H1 (cell line): ENCODE measurements at regions not wholly inside any gene's neighbourhood (a gene's known extent, or its start where the extent isn't known, plus 50 kb on each side); places are given as distances from the start of the nearest gene placed in this dataset.
"Not testable (repeated sequence)": the region's sequence is repeated elsewhere in the genome, so short reads cannot be mapped to it uniquely, and the experiment has no call there.

Experiments
- CTCF ChIA-PET: fragments of 300-600 bp; sonication (Branson Sonifier 250); formaldehyde crosslinking; loops from one replicate; lab custom pipeline; 2021; ENCODE audit not compliant: partially characterized antibody; lab: Charles Lee
- POLR2A ChIA-PET: fragments of 300-600 bp; sonication (Branson Sonifier 250); formaldehyde crosslinking; loops from one replicate; lab custom pipeline; 2021; ENCODE audit warnings: inconsistent platforms; ENCODE audit not compliant: partially characterized antibody; lab: Charles Lee
- DNase-seq, 2 experiments: peaks; one replicate each; pipeline versions ENCODE4 v3.0.0 to v3.0.0-alpha.2; 2010 to 2022; ENCODE audit warnings: low spot score in 2 of 2, low read depth in 1 of 2, mixed read lengths in 1 of 2
- FAIRE-seq: peaks from 2 replicates; lab custom pipeline; 2011; peaks lifted over from hg19 to GRCh38; lab: Jason Lieb, UNC
- H2AFZ ChIP-seq: 2 replicates; pipeline ENCODE4 v1.8.1; 2012; ENCODE audit warnings: low read length, inconsistent platforms
- H2AK5ac ChIP-seq: 2 replicates; pipeline ENCODE4 v1.6.1; 2013; ENCODE audit warnings: low read depth, low read length
- H2BK120ac ChIP-seq: replicated peaks from 2 replicates; pipeline ENCODE3; 2013; ENCODE audit warnings: low read depth, low read length, inconsistent platforms
- H2BK12ac ChIP-seq: 2 replicates; pipeline ENCODE4 v1.6.1; 2013; ENCODE audit warnings: low read depth, low read length
- H2BK15ac ChIP-seq: 2 replicates; pipeline ENCODE4 v1.6.1; 2013; ENCODE audit warnings: low read length
- H2BK20ac ChIP-seq: 2 replicates; pipeline ENCODE4 v1.6.1; 2013; ENCODE audit warnings: low read length
- H2BK5ac ChIP-seq: 2 replicates; pipeline ENCODE4 v1.6.1; 2013; ENCODE audit warnings: low read depth, low read length
- H3K14ac ChIP-seq: 2 replicates; pipeline ENCODE4 v1.6.1; 2013; ENCODE audit warnings: inconsistent platforms; ENCODE audit not compliant: insufficient read length
- H3K18ac ChIP-seq: 2 replicates; pipeline ENCODE4 v1.6.1; 2013; ENCODE audit warnings: low read length; ENCODE audit errors: extremely low read depth
- H3K23ac ChIP-seq: 2 replicates; pipeline ENCODE4 v1.6.1; 2013; ENCODE audit warnings: inconsistent platforms; ENCODE audit not compliant: insufficient read length
- H3K23me2 ChIP-seq: 2 replicates; pipeline ENCODE4 v1.6.1; 2013; ENCODE audit warnings: low read depth, low read length
- H3K27ac ChIP-seq: 2 replicates; pipeline ENCODE4 v1.6.1; 2011; ENCODE audit warnings: low read depth, low read length, inconsistent platforms
- H3K27me3 ChIP-seq, 4 experiments: replicated peaks in 1 of 4; 1 replicate in 1 of 4; 2 replicates in 3 of 4; pipeline versions ENCODE4 v1.6.1 to v1.8.1; 2011 to 2013; ENCODE audit warnings: low read length in 3 of 4, mild to moderate bottlenecking in 3 of 4, inconsistent platforms in 2 of 4, mixed read lengths in 2 of 4, moderate library complexity in 1 of 4; ENCODE audit not compliant: control insufficient read depth in 3 of 4, insufficient read depth in 3 of 4; ENCODE audit errors: extremely low read depth in 1 of 4
- H3K36me3 ChIP-seq, 4 experiments: 2 replicates each; pipeline versions ENCODE4 v1.6.1 to v1.8.1; 2011 to 2013; ENCODE audit warnings: mild to moderate bottlenecking in 4 of 4, low read length in 3 of 4, moderate library complexity in 2 of 4, control low read depth in 1 of 4, inconsistent platforms in 1 of 4; ENCODE audit not compliant: insufficient read depth in 4 of 4, control insufficient read depth in 2 of 4
- H3K4ac ChIP-seq: replicated peaks from 2 replicates; pipeline ENCODE3; 2013; ENCODE audit warnings: low read length, low read depth, mixed read lengths, inconsistent platforms; ENCODE audit not compliant: insufficient read length
- H3K4me1 ChIP-seq, 4 experiments: replicated peaks in 1 of 4; 1 replicate in 1 of 4; 2 replicates in 3 of 4; pipeline versions ENCODE4 v1.6.1 to v1.8.1; 2011 to 2013; ENCODE audit warnings: low read length in 3 of 4, inconsistent platforms in 2 of 4, mixed read lengths in 1 of 4; ENCODE audit not compliant: insufficient read depth in 4 of 4, control insufficient read depth in 3 of 4
- H3K4me2 ChIP-seq, 2 experiments: 2 replicates each; pipeline versions ENCODE4 v1.6.1 to v1.8.1; 2011 to 2013; ENCODE audit warnings: low read depth in 2 of 2, low read length in 2 of 2, control low read depth in 1 of 2, inconsistent platforms in 1 of 2, mild to moderate bottlenecking in 1 of 2; ENCODE audit not compliant: insufficient read depth in 1 of 2
- H3K4me3 ChIP-seq, 4 experiments: fragments of 200-600, 300-600 bp in 1 of 4; sonication (generic), shearing (Covaris generic), sonication (Bioruptor Twin) in 1 of 4; 2 replicates each; pipeline versions ENCODE4 v1.5.1 to v1.8.1; 2011 to 2016; ENCODE audit warnings: low read length in 4 of 4, low read depth in 3 of 4, control low read depth in 2 of 4, inconsistent platforms in 2 of 4, mild to moderate bottlenecking in 2 of 4, mixed read lengths in 1 of 4, moderate library complexity in 1 of 4; ENCODE audit not compliant: insufficient read depth in 2 of 4; ENCODE audit errors: extremely low read depth in 1 of 4
- H3K56ac ChIP-seq: replicated peaks from 2 replicates; pipeline ENCODE3; 2013; ENCODE audit warnings: low read depth, mild to moderate bottlenecking, mixed read lengths, low read length, inconsistent platforms; ENCODE audit not compliant: insufficient read length
- H3K79me1 ChIP-seq: 2 replicates; pipeline ENCODE4 v1.6.1; 2013; ENCODE audit warnings: low read depth, low read length, control low read depth
- H3K79me2 ChIP-seq, 2 experiments: 2 replicates each; pipeline versions ENCODE4 v1.6.1 to v1.8.1; 2012 to 2013; ENCODE audit warnings: low read length in 2 of 2, mild to moderate bottlenecking in 2 of 2, inconsistent platforms in 1 of 2; ENCODE audit not compliant: insufficient read depth in 2 of 2, control insufficient read depth in 1 of 2
- H3K9ac ChIP-seq, 4 experiments: replicated peaks in 1 of 4; 1 replicate in 1 of 4; 2 replicates in 3 of 4; pipeline versions ENCODE4 v1.6.1 to v1.8.1; 2011 to 2013; ENCODE audit warnings: low read depth in 3 of 4, low read length in 3 of 4, control low read depth in 2 of 4, mild to moderate bottlenecking in 2 of 4, moderate library complexity in 2 of 4, inconsistent platforms in 1 of 4; ENCODE audit errors: extremely low read depth in 1 of 4
- H3K9me3 ChIP-seq, 2 experiments: 2 replicates each; pipeline versions ENCODE4 v1.6.1 to v1.8.1; 2012 to 2013; ENCODE audit warnings: mild to moderate bottlenecking in 2 of 2, moderate library complexity in 2 of 2, control low read depth in 1 of 2, inconsistent platforms in 1 of 2, low read depth in 1 of 2, low read length in 1 of 2, mixed read lengths in 1 of 2; ENCODE audit not compliant: insufficient read depth in 2 of 2
- H4K20me1 ChIP-seq, 2 experiments: replicated peaks in 1 of 2; 2 replicates each; pipeline versions ENCODE3 to v1.8.1; 2011 to 2013; ENCODE audit warnings: inconsistent platforms in 2 of 2, low read length in 2 of 2, mild to moderate bottlenecking in 1 of 2; ENCODE audit not compliant: insufficient read depth in 2 of 2, control insufficient read depth in 1 of 2
- H4K5ac ChIP-seq: 2 replicates; pipeline ENCODE4 v1.6.1; 2013; ENCODE audit warnings: low read length, low read depth, mixed read lengths, inconsistent platforms; ENCODE audit not compliant: insufficient read length
- H4K8ac ChIP-seq: 2 replicates; pipeline ENCODE4 v1.8.0; 2013; ENCODE audit warnings: mild to moderate bottlenecking, moderate library complexity, low read length, inconsistent platforms; ENCODE audit not compliant: insufficient read depth; ENCODE audit errors: extremely low read depth
- H4K91ac ChIP-seq: replicated peaks from 2 replicates; pipeline ENCODE3; 2013; ENCODE audit warnings: low read length, mixed read lengths, inconsistent platforms; ENCODE audit not compliant: insufficient read length
- WGBS, 2 experiments: shearing (Covaris generic) in 1 of 2; methylation state at CpG; one replicate each; pipeline versions ENCODE4 v1.1.6 to v1.1.7; 2013 to 2015; ENCODE audit warnings: low lambda C conversion rate in 2 of 2, mixed read lengths in 2 of 2, inconsistent platforms in 1 of 2, low coverage in 1 of 2, missing lambda C conversion rate in 1 of 2; ENCODE audit not compliant: insufficient replicate concordance in 2 of 2, insufficient coverage in 1 of 2, insufficient read length in 1 of 2; ENCODE audit errors: extremely low coverage in 1 of 2, missing lambda C conversion rate in 1 of 2; 5-methylcytosine and 5-hydroxymethylcytosine counted together

GRCh38 chr15:85292583-85292982 lies 87.8 kb upstream of the AKAP13 start:
- H3K9me3 ChIP-seq, H3K27me3 ChIP-seq, H3K4me1 ChIP-seq, H2BK15ac ChIP-seq, H3K14ac ChIP-seq, H4K5ac ChIP-seq, POLR2A ChIA-PET, H3K23ac ChIP-seq, H3K36me3 ChIP-seq, H2BK5ac ChIP-seq, H2AFZ ChIP-seq, H3K4ac ChIP-seq, H2BK20ac ChIP-seq, H3K23me2 ChIP-seq, H4K8ac ChIP-seq, H2BK120ac ChIP-seq, H2BK12ac ChIP-seq, DNase-seq, H3K27ac ChIP-seq, H4K20me1 ChIP-seq, H3K4me3 ChIP-seq, H3K79me2 ChIP-seq, H2AK5ac ChIP-seq, H3K9ac ChIP-seq, H3K18ac ChIP-seq, H3K79me1 ChIP-seq, H3K56ac ChIP-seq, H3K4me2 ChIP-seq, H4K91ac ChIP-seq, FAIRE-seq: not testable (repeated sequence)
- CTCF ChIA-PET, result interaction anchor here (0.6 to 1.3 kb wide), 2 partner anchors 38 to 134 kb away, joined by 4 to 5 read pairs; no protein-coding TSS in a partner anchor
- 92% methylated on average over 4 of the region's 5 CpGs; no CpG with 5 or more reads in 1 of the 2 experiments for WGBS, 2 experiments
